Kidney capillary endothelial cell (primary cell): ENCODE measurements at regions not wholly inside any gene's neighbourhood (a gene's known extent, or its start where the extent isn't known, plus 50 kb on each side); places are given as distances from the start of the nearest gene placed in this dataset.

Experiments
- DNase-seq: peaks from one replicate; pipeline ENCODE4 v3.0.0-alpha.2; 2018; ENCODE audit warnings: low spot score

DNA sequence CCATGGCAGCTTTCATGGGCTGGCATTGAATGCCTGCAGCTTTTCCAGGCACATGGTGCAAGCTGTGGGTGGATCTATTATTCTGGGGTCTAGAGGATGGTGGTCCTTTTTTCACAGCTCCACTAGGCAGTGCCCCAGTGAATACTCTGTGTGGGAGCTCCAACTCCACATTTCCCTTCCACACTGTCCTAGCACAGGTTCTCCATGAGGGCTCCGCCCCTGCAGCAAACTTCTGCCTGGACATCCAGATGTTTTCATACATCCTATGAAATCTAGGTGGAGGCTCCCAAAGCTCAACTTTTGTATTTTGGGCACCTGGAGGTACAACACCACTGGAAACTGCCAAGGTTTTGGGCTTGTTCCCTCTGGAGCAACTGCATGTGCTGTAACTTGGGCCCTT, 450.6 kb downstream of the LMO7 start:
- no peak for DNase-seq

DNA sequence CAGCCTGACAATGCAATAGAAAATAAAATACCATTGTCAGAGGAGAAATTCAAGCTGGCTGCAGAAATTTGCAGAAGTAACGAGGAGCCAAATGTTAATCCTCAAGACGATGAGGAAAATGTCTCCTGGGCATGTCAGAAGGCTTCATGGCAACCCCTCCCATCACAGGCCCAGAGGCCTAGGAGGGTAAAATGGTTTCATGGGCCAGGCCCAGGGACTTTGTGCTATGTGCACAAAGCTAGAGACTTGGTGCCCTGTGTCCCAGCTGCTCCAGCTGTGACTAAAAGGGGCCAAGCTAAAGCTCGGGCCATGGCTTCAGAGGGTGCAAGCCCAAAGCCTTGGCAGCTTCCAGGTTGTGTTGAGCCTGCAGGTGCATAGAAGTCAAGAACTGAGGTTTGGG, 431.7 kb downstream of the LMO7 start:
- no peak for DNase-seq

DNA sequence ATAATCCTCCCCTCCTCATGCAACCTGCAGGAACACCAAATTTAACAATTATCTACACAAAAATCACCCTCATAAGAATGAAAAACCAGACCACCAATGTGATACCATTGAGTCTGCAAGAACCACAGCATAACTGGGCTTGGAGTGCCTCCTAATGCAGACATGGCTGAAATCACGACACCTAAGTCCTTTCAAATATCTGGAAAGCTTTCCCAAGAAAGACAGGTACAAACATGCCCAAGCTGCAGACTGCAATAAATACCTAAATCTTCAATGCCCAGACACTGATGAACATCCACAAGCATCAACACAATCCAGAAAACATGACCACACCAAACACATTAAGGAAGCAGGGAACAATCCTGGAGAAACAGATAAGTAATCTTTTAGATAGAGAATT, 417.1 kb downstream of the LMO7 start:
- no peak for DNase-seq

DNA sequence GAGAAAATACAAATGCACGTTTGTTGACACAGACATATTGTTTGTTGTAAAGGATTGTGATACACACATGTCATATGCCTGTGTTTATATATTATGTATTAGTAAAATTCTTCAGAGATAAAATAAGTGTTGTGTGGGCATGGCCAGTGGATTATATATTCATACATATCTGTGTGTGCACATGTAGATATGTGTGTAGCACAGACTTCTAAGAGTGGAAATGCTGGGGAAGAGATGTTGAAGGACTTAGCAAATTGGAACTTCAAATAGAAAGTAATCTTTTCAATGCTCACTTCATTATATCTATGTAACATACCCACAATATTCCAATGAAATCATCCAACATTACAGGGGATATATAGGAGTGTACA, 413.2 kb downstream of the LMO7 start:
- DNase-seq = no peak

GRCh38 chr13:76048675-76049375, 412.7 kb downstream of the LMO7 start:
- DNase-seq = no peak

- no peak for DNase-seq
These were observed 412.0 kb downstream of the LMO7 start for GRCh38 chr13:76048131-76048530.

GRCh38 chr13:76043874-76044273, 407.7 kb downstream of the LMO7 start:
- DNase-seq = no peak

DNA sequence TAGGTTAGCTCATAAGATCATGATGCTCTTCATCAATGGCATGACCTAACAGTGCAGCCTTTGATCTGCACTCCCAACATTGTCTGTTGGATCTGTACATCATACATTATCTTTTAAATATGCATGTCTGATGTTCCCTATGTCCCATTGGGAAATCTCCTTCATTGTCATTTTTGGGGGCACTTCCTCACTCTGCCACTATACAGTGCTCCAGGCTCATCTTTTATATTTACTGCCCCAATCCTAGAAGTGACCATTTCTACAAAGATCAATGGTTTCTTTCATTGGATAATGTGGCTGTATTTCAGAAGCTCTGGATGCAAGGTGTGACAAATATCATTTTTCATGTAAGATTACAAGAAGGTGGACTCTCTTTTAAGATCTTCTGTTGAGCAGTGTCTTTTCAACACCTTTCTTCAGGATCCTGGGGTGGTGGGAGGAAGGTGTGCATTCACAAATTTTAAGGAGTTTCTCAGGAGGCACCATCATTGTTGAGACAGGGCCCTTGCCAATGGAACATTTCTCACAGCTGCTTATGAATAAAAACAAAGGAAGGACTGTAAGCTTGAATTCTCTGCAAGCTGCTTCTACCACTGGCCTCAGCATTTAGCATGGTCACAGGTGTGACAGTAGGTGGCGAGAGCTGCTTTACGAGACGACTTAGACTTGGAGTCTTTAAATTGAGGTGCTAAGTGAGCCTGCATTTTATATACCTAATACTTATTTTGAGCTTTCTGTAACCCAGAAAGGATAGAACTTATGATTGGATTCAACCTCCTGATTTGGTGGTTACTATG, 403.0 kb downstream of the LMO7 start:
- DNase-seq = no peak

DNA sequence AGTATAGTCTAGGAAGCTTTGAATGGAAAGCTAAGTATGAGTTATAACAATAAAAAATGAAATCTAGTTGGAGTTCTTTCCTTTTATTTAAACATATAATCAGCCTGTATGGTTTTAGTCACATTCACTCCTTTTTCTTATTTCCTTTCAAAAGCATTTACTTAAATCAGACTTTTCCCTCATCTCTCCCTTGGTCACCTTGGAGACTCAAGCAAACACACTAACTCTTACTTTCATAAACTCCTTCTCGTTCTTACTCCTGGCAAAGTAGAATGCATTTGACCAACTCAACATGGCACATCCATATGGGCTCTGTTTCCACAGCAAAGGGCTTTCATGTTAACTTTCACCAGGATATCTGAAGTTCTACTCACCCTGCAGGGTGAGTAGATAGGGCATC, 400.0 kb downstream of the LMO7 start:
- no peak for DNase-seq

DNA sequence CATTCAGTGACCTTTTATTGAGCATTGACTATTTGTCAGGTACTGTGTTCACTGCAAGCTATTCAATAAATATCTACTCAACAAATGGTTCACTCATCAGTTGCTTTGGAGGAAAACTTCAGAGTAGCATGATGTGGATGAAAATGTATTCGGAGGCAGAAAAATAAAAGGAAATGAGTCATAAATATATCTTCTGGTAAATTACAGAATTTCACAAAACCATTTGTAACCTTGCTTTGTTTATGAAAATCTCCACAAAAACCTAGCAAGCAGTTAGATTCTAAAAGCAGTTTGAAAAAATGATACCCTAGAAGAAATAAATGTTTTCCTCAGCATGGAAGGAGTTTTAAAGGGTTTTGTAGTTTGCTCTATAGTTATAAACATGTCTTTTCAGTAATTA, 399.6 kb downstream of the LMO7 start:
- no peak for DNase-seq

GRCh38 chr13:76029706-76030105, 393.6 kb downstream of the LMO7 start:
- no peak for DNase-seq

GRCh38 chr13:76029088-76029487, 393.0 kb downstream of the LMO7 start:
- no peak for DNase-seq

GRCh38 chr13:76027131-76027530, 391.0 kb downstream of the LMO7 start:
- no peak for DNase-seq

GRCh38 chr13:76025392-76025791, 389.3 kb downstream of the LMO7 start:
- no peak for DNase-seq

- DNase-seq = no peak
These were observed 388.0 kb downstream of the LMO7 start for GRCh38 chr13:76024151-76024550.

- no peak for DNase-seq
These were observed 387.5 kb downstream of the LMO7 start for GRCh38 chr13:76023652-76024051.

- DNase-seq = no peak
These were observed 384.4 kb downstream of the LMO7 start for GRCh38 chr13:76020421-76020955.

DNA sequence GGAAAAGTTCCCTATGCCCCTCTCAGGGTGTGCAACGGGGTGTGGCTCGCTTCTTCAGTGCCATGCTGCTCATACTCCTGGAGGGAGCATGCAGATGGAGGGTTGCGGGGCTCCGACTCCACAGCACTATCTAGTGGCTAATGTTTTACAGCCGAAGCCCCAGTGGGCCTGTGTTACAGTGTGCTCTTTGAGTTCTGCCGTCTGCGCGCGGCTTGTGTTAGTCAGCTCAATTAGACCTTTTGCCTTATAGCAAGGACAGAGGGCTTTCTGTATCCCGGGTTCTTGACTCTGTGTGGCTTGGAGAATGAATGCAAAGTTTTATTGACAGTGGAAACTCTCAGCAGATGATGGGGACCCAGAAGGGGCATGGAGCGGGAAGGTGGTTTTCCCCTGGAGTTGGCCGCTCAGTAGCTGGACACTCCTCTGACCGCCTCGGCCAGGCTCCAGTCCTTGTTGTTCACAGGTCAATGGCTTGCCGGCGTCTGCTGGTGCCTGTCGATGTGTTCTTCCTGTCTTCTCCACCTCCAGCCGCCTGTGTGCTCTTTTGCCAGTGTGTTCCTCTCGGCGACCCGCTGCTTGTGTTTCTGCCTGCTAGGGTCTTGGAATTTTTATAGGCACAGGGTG, 383.4 kb downstream of the LMO7 start:
- DNase-seq = peak; percentile 10

- DNase-seq = no peak
These were observed 381.9 kb downstream of the LMO7 start for GRCh38 chr13:76017861-76018556.

GRCh38 chr13:76016799-76017400, 380.8 kb downstream of the LMO7 start:
- peak; percentile 14 for DNase-seq

DNA sequence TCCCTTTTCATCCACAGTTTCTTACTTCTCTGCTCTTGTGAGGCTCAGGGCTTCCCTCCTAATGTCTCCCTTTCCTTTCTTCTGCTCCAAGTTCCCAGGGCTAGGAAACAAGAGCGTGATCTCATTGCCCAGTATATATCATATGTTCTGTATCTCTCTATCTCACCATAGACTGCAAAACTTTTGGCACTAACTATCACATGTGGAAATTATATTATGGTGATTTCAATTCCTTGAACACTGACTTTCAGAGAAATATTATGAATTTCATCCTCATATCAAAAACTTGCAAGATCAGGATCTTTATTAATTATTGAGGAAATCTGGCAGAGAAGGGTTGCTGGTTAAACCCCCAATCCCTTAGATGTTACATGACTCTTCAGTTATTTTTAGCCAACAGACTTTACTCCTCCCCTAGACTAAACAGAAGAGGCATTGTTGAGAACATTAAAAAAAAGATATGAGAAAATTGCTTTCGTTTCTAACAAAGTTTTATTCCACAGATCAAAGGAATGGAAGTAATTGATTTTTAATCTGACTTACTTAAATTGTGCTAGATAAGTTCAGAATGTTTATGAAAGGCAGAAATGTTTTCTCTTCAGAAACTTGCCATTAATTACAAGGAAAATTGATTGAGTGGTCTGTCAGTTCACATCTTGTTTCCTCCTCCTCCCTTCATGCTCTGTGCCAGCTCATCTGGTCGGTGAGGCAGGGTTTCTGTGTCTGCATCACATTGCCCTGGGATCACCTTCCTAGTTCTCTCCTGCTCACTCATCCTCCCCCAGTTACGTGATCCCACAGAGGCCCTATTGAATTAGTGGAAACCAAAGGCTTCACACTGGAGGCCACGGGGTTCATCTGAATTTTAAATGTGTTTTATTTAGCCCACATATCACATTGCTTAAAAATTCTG, 378.5 kb downstream of the LMO7 start:
- DNase-seq = no peak
